Heart left ventricle (tissue), 13 donors: ENCODE measurements at regions not wholly inside any gene's neighbourhood (a gene's known extent, or its start where the extent isn't known, plus 50 kb on each side); places are given as distances from the start of the nearest gene placed in this dataset.

Experiments
- CTCF ChIP-seq, 12 donors: fragments of 200-600 bp; sonication (generic) in 4 of 12; IDR thresholded peaks; one replicate each; pipeline versions ENCODE4 v1.5.0 to v1.8.0; 2018 to 2022; ENCODE audit warnings: antibody characterized with exemption in 12 of 12, mild to moderate bottlenecking in 5 of 12
- POLR2A ChIP-seq, 2 donors: fragments of 450-650 bp; IDR thresholded peaks; one replicate each; pipeline ENCODE4 v1.6.1; 2017; ENCODE audit warnings: antibody characterized with exemption in 2 of 2, mild to moderate bottlenecking in 2 of 2, moderate library complexity in 2 of 2
- donor health status: ischemic (EF 13 %, LVEDD 7.1; RV severe dilation, severe dysfunction).
- donor health status: DM: no; HTN: yes; CAD: no.
- donor health status: DM: no; HTN: no; CAD: no.
- donor health status: ischemic (EF 25% LVEDD 6.9; RV normal size, moderate dysfunction).
- donor health status: ischemic (EF 25% LVEDD 5.7; RV mildly dilated, moderate dysfunction).
- donor health status: ischemic (EF 35%, LVEDD 5.7; RV mildly dilated, moderate dysfunction).
- donor health status: nonischemic (EF 11% LVEDD 7.7; RV severe dilation, severe dysfunction).
- donor health status: DM: yes; HTN: yes; CAD: no.
- donor health status: PGD.
- donor health status: ischemic (EF 29% LVEDD 5.4; RV normal size, mild dysfunction).
- donor health status: nonischemic (EF 23%, LVEDD 6.1; RV moderate dilation, normal function).

- TF ChIP-seq POLR2A (IDR thresholded peaks at IDR 0.05) (no peak), CTCF (IDR thresholded peaks at IDR 0.05) (no peak)
These were observed 764.3 kb upstream of the TSPY4 start for GRCh38 chrY:8572916-8573315.
